ENCODE measurements at regions not wholly inside any gene's neighbourhood (a gene's known extent, or its start where the extent isn't known, plus 50 kb on each side); places are given as distances from the start of the nearest gene placed in this dataset.

DNA sequence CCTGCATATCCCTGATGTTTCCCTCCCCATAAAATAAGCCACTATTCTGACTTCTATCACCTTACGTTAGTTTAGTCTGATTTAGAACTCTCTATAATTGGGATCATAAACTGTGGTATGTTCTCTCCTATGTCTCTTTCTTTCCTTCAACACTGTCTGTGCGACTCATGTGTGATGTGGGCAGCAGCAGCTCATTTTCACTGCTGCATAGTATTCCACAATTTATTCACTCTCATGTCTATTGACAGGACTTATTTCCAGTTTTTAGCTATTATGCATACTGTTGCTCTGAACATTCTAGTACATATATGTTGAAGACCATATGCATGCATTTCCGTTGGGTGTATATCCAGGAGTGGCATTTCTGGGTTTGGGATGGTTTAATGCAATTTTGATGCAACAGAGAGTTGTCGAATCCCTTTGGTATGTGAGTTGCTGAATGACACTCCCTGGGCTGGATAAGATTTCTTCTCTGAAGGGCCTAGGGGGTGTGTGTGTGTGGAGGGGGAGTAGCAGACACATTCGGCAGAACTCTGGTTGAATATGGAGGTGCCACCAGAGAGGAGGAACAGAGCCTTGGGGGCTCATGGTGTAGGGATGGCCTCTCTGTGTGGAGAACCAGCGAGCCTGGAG, 87.8 kb upstream of the PCBD1 start:
- TF ChIP-seq, protein P1, sequence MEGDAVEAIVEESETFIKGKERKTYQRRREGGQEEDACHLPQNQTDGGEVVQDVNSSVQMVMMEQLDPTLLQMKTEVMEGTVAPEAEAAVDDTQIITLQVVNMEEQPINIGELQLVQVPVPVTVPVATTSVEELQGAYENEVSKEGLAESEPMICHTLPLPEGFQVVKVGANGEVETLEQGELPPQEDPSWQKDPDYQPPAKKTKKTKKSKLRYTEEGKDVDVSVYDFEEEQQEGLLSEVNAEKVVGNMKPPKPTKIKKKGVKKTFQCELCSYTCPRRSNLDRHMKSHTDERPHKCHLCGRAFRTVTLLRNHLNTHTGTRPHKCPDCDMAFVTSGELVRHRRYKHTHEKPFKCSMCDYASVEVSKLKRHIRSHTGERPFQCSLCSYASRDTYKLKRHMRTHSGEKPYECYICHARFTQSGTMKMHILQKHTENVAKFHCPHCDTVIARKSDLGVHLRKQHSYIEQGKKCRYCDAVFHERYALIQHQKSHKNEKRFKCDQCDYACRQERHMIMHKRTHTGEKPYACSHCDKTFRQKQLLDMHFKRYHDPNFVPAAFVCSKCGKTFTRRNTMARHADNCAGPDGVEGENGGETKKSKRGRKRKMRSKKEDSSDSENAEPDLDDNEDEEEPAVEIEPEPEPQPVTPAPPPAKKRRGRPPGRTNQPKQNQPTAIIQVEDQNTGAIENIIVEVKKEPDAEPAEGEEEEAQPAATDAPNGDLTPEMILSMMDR (IDR thresholded peaks at IDR 0.05): no peak
- TF ChIP-seq EZH2 (IDR thresholded peaks at IDR 0.05) (no peak), EZH2phosphoT487 (IDR thresholded peaks at IDR 0.05) (no peak)

Measured in neural progenitor cell (in vitro differentiated cells).